Endothelial cell of umbilical vein (primary cell): ENCODE measurements at regions not wholly inside any gene's neighbourhood (a gene's known extent, or its start where the extent isn't known, plus 50 kb on each side); places are given as distances from the start of the nearest gene placed in this dataset.

ENCODE experiments used
- BruUV-seq: library from RNA; stranded (reverse); fragments of 400-500 nt; replicated peaks from 2 replicates; lab custom pipeline; 2021; lab: Mats Ljungman, UMichigan
- CTCF ChIA-PET: fragments of 300-600, 350-600 bp; sonication (Branson Sonifier 250); formaldehyde crosslinking; loops from one replicate; lab custom pipeline; 2021; ENCODE audit warnings: antibody characterized with exemption, inconsistent platforms; lab: Charles Lee
- POLR2A ChIA-PET: fragments of 300-600, 350-600 bp; sonication (Branson Sonifier 250); formaldehyde crosslinking; loops from one replicate; lab custom pipeline; 2021; ENCODE audit warnings: antibody characterized with exemption, inconsistent platforms; lab: Charles Lee
- DNase-seq: peaks from one replicate; pipeline ENCODE4 v3.0.0-alpha.2; 2011; ENCODE audit warnings: low read depth, low spot score
- FAIRE-seq: peaks from 2 replicates; lab custom pipeline; 2011; peaks lifted over from hg19 to GRCh38; lab: Jason Lieb, UNC
- H2AFZ ChIP-seq: 2 replicates; pipeline ENCODE4 v1.6.0; 2012; ENCODE audit warnings: low read depth, low read length, control low read depth, inconsistent platforms
- H3K27ac ChIP-seq: 2 replicates; pipeline ENCODE4 v1.5.1; 2011; ENCODE audit warnings: low read depth, mild to moderate bottlenecking, control low read depth, low read length, moderate library complexity; ENCODE audit not compliant: insufficient read depth
- H3K27me3 ChIP-seq, 2 experiments: 2 replicates each; pipeline versions ENCODE4 v1.6.0 to v1.6.1; 2011; ENCODE audit warnings: low read length in 2 of 2, mixed read lengths in 1 of 2; ENCODE audit not compliant: control insufficient read depth in 2 of 2, insufficient read depth in 2 of 2
- H3K36me3 ChIP-seq, 2 experiments: 2 replicates in 1 of 2; 3 replicates in 1 of 2; pipeline ENCODE4 v1.5.1; 2011; ENCODE audit warnings: low read length in 2 of 2, mild to moderate bottlenecking in 1 of 2, moderate library complexity in 1 of 2; ENCODE audit not compliant: control insufficient read depth in 2 of 2, insufficient read depth in 2 of 2; ENCODE audit errors: extremely low read depth in 1 of 2
- H3K4me1 ChIP-seq: 3 replicates; pipeline ENCODE4 v1.5.1; 2011; ENCODE audit warnings: mild to moderate bottlenecking, low read length; ENCODE audit not compliant: control insufficient read depth, insufficient read depth; ENCODE audit errors: extremely low read depth
- H3K4me2 ChIP-seq: 2 replicates; pipeline ENCODE4 v1.6.1; 2011; ENCODE audit warnings: low read length, control low read depth, mixed read lengths; ENCODE audit not compliant: insufficient read depth
- H3K4me3 ChIP-seq, 3 experiments: fragments of 200-600 bp in 1 of 3; sonication (generic), shearing (Covaris generic) in 1 of 3; replicated peaks in 1 of 3; 2 replicates each; pipeline ENCODE4 v1.5.1; 2011 to 2016; ENCODE audit warnings: control low read depth in 3 of 3, low read length in 3 of 3, mild to moderate bottlenecking in 2 of 3, inconsistent platforms in 1 of 3, low read depth in 1 of 3, moderate library complexity in 1 of 3; ENCODE audit not compliant: insufficient read depth in 1 of 3
- H3K79me2 ChIP-seq: 2 replicates; pipeline ENCODE4 v1.6.0; 2012; ENCODE audit warnings: low read length, inconsistent platforms; ENCODE audit not compliant: control insufficient read depth, insufficient read depth
- H3K9ac ChIP-seq: replicated peaks from 2 replicates; pipeline ENCODE3; 2011; ENCODE audit warnings: low read length, control low read depth; ENCODE audit not compliant: insufficient read depth; ENCODE audit errors: extremely low read depth
- H3K9me1 ChIP-seq: replicated peaks from 3 replicates; pipeline ENCODE4 v1.6.0; 2011; ENCODE audit warnings: mild to moderate bottlenecking, low read length; ENCODE audit not compliant: control insufficient read depth, insufficient read depth; ENCODE audit errors: extremely low read depth
- H3K9me3 ChIP-seq: replicated peaks from 2 replicates; pipeline ENCODE4 v1.5.1; 2012; ENCODE audit warnings: low read length, inconsistent platforms; ENCODE audit not compliant: control insufficient read depth, insufficient read depth
- H4K20me1 ChIP-seq: replicated peaks from 2 replicates; pipeline ENCODE3; 2011; ENCODE audit warnings: mild to moderate bottlenecking, low read length; ENCODE audit not compliant: control insufficient read depth, insufficient read depth; ENCODE audit errors: extremely low read depth
- CTCF ChIP-seq, 2 donors: IDR thresholded peaks; 1 replicate in 1 of 2; 2 replicates in 1 of 2; pipeline ENCODE4 v1.5.1; 2011; ENCODE audit warnings: low read length in 2 of 2, mild to moderate bottlenecking in 2 of 2, moderate library complexity in 2 of 2, control low read depth in 1 of 2, inconsistent platforms in 1 of 2, low read depth in 1 of 2; ENCODE audit not compliant: insufficient read depth in 1 of 2; ENCODE audit errors: extremely low read depth in 1 of 2
- EZH2 ChIP-seq: IDR thresholded peaks from 2 replicates; pipeline ENCODE4 v1.6.1; 2012; ENCODE audit warnings: borderline replicate concordance, low read depth, mild to moderate bottlenecking, moderate library complexity, low read length, inconsistent platforms; ENCODE audit not compliant: severe bottlenecking
- FOS ChIP-seq: IDR thresholded peaks from 2 replicates; pipeline ENCODE4 v1.6.1; 2011; ENCODE audit warnings: mild to moderate bottlenecking, low read length, moderate library complexity, borderline replicate concordance; ENCODE audit not compliant: insufficient read depth
- GATA2 ChIP-seq: IDR thresholded peaks from 2 replicates; pipeline ENCODE4 v1.7.0; 2011; ENCODE audit warnings: low read depth, mild to moderate bottlenecking, moderate library complexity, mixed read lengths, low read length; ENCODE audit not compliant: insufficient read length, insufficient read depth
- JUN ChIP-seq: IDR thresholded peaks from 2 replicates; pipeline ENCODE4 v1.6.1; 2011; ENCODE audit warnings: borderline replicate concordance, low read depth; ENCODE audit not compliant: insufficient read length, insufficient read depth
- MAX ChIP-seq: IDR thresholded peaks from 2 replicates; pipeline ENCODE4 v1.6.1; 2011; ENCODE audit not compliant: insufficient read depth, insufficient read length
- MYC ChIP-seq: IDR thresholded peaks from one replicate; pipeline ENCODE4 v1.6.1; 2011; ENCODE audit warnings: mild to moderate bottlenecking, low read depth, low read length
- POLR2A ChIP-seq: IDR thresholded peaks from 2 replicates; pipeline ENCODE4 v1.6.1; 2012; ENCODE audit warnings: low read depth, mild to moderate bottlenecking, control low read depth, low read length
- POLR2AphosphoS5 ChIP-seq: IDR thresholded peaks from 2 replicates; pipeline ENCODE4 v1.6.1; 2012; ENCODE audit warnings: low read depth, mild to moderate bottlenecking, control low read depth, low read length, moderate library complexity; ENCODE audit not compliant: insufficient read depth
- dilution Hi-C: fragments of 300-500 bp; cut with MboI; formaldehyde crosslinking; loops from one replicate; pipeline ENCODE4 v1.15.0; 2019; ENCODE audit warnings: low sequenced_read_pairs; ENCODE audit not compliant: extremely low pct_ligation_motif_present
- intact Hi-C: fragments of 100-400 bp; cut with micrococcal nuclease; formaldehyde crosslinking; loops from one replicate; pipeline ENCODE4 v1.10.0; 2022

GRCh38 chr2:146544701-146545100 is 1300.1 kb upstream of the ACVR2A start:
- H2AFZ ChIP-seq, result no peak overlapping the region
- no peaks in the 10 kb centered on the region for H3K9me1 ChIP-seq
- ChIA-PET POLR2A (no interaction called here), CTCF (no interaction called here)
- FAIRE-seq (no peak), DNase-seq (no peak)
- no peaks in the 10 kb centered on the region for H3K9me3 ChIP-seq
- dilution Hi-C loops, result no loop called here
- no peaks in the 10 kb centered on the region for H3K79me2 ChIP-seq
- H3K36me3 ChIP-seq, result no peaks in the 10 kb centered on the region
- no peak overlapping the region for H3K27ac ChIP-seq
- BruUV-seq, result no TSS peak
- H4K20me1 ChIP-seq, result no peaks in the 10 kb centered on the region
- TF ChIP-seq CTCF (IDR thresholded peaks at IDR 0.05; ENCODE audit: extremely low read depth in 1 of 2, insufficient read depth in 1 of 2, low read depth in 1 of 2, low read length in 2 of 2), result no peak
- TF ChIP-seq GATA2, result no peak
- no peak for TF ChIP-seq FOS
- TF ChIP-seq JUN, result no peak
- TF ChIP-seq POLR2AphosphoS5, result no peak
- no peak for TF ChIP-seq MYC
- TF ChIP-seq MAX, result no peak
- TF ChIP-seq EZH2, result no peak
- TF ChIP-seq POLR2A, result no peak
- intact Hi-C loops, result no loop called here
- no peaks in the 10 kb centered on the region for H3K27me3 ChIP-seq
- H3K9ac ChIP-seq, result no peak overlapping the region
- no peak overlapping the region for H3K4me2 ChIP-seq
- H3K4me3 ChIP-seq, result no peak overlapping the region
- H3K4me1 ChIP-seq, result no peaks in the 10 kb centered on the region
